Tongue (tissue), 1 donor: ENCODE measurements at regions not wholly inside any gene's neighbourhood (a gene's known extent, or its start where the extent isn't known, plus 50 kb on each side); places are given as distances from the start of the nearest gene placed in this dataset.
"Not testable (repeated sequence)": the region's sequence is repeated elsewhere in the genome, so short reads cannot be mapped to it uniquely, and the experiment has no call there.

Experiments
- DNase-seq: peaks from one replicate; pipeline ENCODE4 v3.0.0-alpha.2; 2015

GRCh38 chr14:21820631-21821030, 147.0 kb upstream of the OR4E1 start:
- DNase-seq, result no peak

- DNase-seq, result not testable (repeated sequence)
Observed at GRCh38 chr14:21819891-21820290, 146.3 kb upstream of the OR4E1 start.

- not testable (repeated sequence) for DNase-seq
Observed at GRCh38 chr14:21817010-21817409, 143.4 kb upstream of the OR4E1 start.

- no peak for DNase-seq
Observed at GRCh38 chr14:21807975-21808374, 134.4 kb upstream of the OR4E1 start.

GRCh38 chr14:21804981-21805380, 131.4 kb upstream of the OR4E1 start:
- no peak for DNase-seq

GRCh38 chr14:21802441-21802840, 128.8 kb upstream of the OR4E1 start:
- no peak for DNase-seq

GRCh38 chr14:21796916-21797315, 123.3 kb upstream of the OR4E1 start:
- no peak for DNase-seq

GRCh38 chr14:21795456-21795855, 121.8 kb upstream of the OR4E1 start:
- no peak for DNase-seq

- DNase-seq, result no peak
Observed at GRCh38 chr14:21791749-21792148, 118.1 kb upstream of the OR4E1 start.

GRCh38 chr14:21788687-21789086, 115.1 kb upstream of the OR4E1 start:
- not testable (repeated sequence) for DNase-seq

- not testable (repeated sequence) for DNase-seq
Observed at GRCh38 chr14:21787242-21787641, 113.6 kb upstream of the OR4E1 start.

GRCh38 chr14:21781543-21781942, 107.9 kb upstream of the OR4E1 start:
- no peak for DNase-seq

- DNase-seq, result no peak
Observed at GRCh38 chr14:21780429-21781084, 106.9 kb upstream of the OR4E1 start.

GRCh38 chr14:21771671-21772070, 98.1 kb upstream of the OR4E1 start:
- DNase-seq, result no peak

GRCh38 chr14:21768875-21769257, 95.2 kb upstream of the OR4E1 start:
- DNase-seq, result no peak

- DNase-seq, result peak; percentile 2
Observed at GRCh38 chr14:21768116-21768874, 94.7 kb upstream of the OR4E1 start.

GRCh38 chr14:21760360-21760759, 86.7 kb upstream of the OR4E1 start:
- not testable (repeated sequence) for DNase-seq

- DNase-seq, result no peak
Observed at GRCh38 chr14:21749306-21749868, 75.8 kb upstream of the OR4E1 start.

GRCh38 chr14:21748869-21749303, 75.3 kb upstream of the OR4E1 start:
- peak; percentile 67 for DNase-seq

- no peak for DNase-seq
Observed at GRCh38 chr14:21735639-21736307, 62.2 kb upstream of the OR4E1 start.

GRCh38 chr14:21735200-21735599, 61.6 kb upstream of the OR4E1 start:
- DNase-seq, result no peak

GRCh38 chr14:21734457-21735074, 60.9 kb upstream of the OR4E1 start:
- peak; percentile 56 for DNase-seq
